AG04450 (cell line): ENCODE measurements at regions not wholly inside any gene's neighbourhood (a gene's known extent, or its start where the extent isn't known, plus 50 kb on each side); places are given as distances from the start of the nearest gene placed in this dataset.

ENCODE experiments used
- CTCF ChIA-PET: fragments of 300-600, 350-600 bp; formaldehyde crosslinking; extraction: SDS; loops from one replicate; lab custom pipeline; 2022; ENCODE audit warnings: antibody characterized with exemption, inconsistent platforms; lab: Charles Lee
- POLR2A ChIA-PET: fragments of 350-600 bp; formaldehyde crosslinking; extraction: SDS; loops from one replicate; lab custom pipeline; 2021; ENCODE audit warnings: antibody characterized with exemption, inconsistent platforms; lab: Yijun Ruan, JAX
- DNase-seq: peaks from one replicate; pipeline ENCODE4 v3.0.0-alpha.2; 2011; ENCODE audit warnings: low read depth, low spot score
- H3K27ac ChIP-seq: one replicate; pipeline ENCODE4 v1.5.1; 2012; ENCODE audit warnings: low read depth, low read length, control low read depth
- H3K27me3 ChIP-seq: one replicate; pipeline ENCODE4 v1.6.0; 2012; ENCODE audit warnings: low read length; ENCODE audit not compliant: control insufficient read depth, insufficient read depth
- H3K4me3 ChIP-seq: 2 replicates; pipeline ENCODE4 v1.5.1; 2011; ENCODE audit warnings: mild to moderate bottlenecking, low read depth, low read length, control low read depth
- H3K9me3 ChIP-seq: 2 replicates; pipeline ENCODE4 v1.5.1; 2012; ENCODE audit warnings: low read length; ENCODE audit not compliant: control insufficient read depth, insufficient read depth
- TF ChIP-seq, protein P1 (sequence below): IDR thresholded peaks from 2 replicates; pipeline ENCODE4 v1.5.1; 2011; ENCODE audit warnings: low read depth, low read length, control low read depth, inconsistent platforms

DNA sequence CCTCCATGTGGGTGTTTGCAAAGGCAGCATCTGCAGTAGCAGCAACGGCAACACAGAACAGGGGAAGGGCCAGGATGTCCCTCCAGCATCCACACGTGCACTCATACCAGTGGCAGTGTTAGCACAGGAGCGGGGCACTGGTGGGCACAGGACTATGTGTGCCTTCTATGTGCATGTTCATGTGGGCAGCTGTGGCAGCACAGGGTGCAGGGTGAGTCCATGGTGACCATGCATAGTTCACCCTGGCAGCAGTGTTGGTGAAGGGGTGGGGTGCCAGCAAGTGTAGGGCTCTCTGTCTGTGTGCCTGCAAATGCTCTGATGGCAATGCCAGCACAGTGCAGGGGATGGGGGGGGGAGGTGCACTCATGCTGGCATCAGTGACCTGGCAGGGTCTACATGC lies 222.1 kb upstream of the SOX14 start:
- ChIA-PET CTCF (interaction anchor here (0.6 kb wide), 1 partner anchor 57 kb away, joined by 4 read pairs; no protein-coding TSS in a partner anchor), POLR2A (no interaction called here)
- no peak overlapping the region for H3K27ac ChIP-seq
- DNase-seq: no peak
- H3K4me3 ChIP-seq: no peak overlapping the region
- TF ChIP-seq, protein P1, sequence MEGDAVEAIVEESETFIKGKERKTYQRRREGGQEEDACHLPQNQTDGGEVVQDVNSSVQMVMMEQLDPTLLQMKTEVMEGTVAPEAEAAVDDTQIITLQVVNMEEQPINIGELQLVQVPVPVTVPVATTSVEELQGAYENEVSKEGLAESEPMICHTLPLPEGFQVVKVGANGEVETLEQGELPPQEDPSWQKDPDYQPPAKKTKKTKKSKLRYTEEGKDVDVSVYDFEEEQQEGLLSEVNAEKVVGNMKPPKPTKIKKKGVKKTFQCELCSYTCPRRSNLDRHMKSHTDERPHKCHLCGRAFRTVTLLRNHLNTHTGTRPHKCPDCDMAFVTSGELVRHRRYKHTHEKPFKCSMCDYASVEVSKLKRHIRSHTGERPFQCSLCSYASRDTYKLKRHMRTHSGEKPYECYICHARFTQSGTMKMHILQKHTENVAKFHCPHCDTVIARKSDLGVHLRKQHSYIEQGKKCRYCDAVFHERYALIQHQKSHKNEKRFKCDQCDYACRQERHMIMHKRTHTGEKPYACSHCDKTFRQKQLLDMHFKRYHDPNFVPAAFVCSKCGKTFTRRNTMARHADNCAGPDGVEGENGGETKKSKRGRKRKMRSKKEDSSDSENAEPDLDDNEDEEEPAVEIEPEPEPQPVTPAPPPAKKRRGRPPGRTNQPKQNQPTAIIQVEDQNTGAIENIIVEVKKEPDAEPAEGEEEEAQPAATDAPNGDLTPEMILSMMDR: no peak
- H3K9me3 ChIP-seq: peaks cover 24% of the 10 kb centered on the region
- H3K27me3 ChIP-seq: no peaks in the 10 kb centered on the region

DNA sequence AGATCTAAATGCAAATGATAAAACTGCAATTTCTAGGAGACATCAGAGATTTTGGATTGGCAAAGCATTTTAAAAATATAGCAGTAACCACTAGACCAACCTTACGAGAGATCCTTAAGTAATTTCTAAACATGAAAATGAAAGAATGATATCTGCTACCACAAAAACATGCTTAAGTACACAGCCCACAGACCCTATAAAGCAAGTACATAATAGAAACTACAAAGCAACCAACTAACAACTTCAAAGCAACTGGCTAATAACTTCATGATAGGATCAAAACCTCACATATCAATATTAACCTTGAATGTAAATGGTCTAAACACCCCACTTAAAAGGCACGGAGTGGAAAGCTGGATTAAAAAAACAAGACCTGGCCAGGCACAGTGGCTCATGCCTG lies 209.9 kb upstream of the SOX14 start:
- H3K4me3 ChIP-seq: no peak overlapping the region
- ChIA-PET POLR2A (no interaction called here), CTCF (no interaction called here)
- no peaks in the 10 kb centered on the region for H3K27me3 ChIP-seq
- DNase-seq: no peak
- no peaks in the 10 kb centered on the region for H3K9me3 ChIP-seq
- TF ChIP-seq, protein P1: no peak
- no peak overlapping the region for H3K27ac ChIP-seq

DNA sequence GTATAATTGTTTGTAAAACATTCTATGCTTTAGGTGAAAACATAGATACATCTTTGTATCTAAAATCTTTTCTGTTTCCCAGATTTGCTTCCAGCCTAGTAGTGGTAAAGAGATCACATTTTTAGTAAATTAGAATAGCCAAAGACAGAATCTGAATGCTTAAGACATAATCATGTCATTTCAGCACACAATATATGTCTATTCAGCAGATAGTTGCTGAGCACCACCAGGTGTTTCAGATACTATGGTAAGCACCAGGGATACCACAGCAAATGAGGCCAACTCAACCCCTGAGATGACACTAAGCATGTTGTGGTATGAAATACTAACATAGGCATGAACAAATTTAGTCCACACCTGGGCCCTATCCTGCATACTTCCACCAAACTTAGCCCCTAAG lies 195.2 kb upstream of the SOX14 start:
- peaks cover 10% of the 10 kb centered on the region for H3K9me3 ChIP-seq
- H3K27ac ChIP-seq: no peak overlapping the region
- no peak for DNase-seq
- TF ChIP-seq, protein P1: no peak
- POLR2A ChIA-PET: no interaction called here
- CTCF ChIA-PET: no interaction called here
- no peaks in the 10 kb centered on the region for H3K27me3 ChIP-seq
- H3K4me3 ChIP-seq: no peak overlapping the region

DNA sequence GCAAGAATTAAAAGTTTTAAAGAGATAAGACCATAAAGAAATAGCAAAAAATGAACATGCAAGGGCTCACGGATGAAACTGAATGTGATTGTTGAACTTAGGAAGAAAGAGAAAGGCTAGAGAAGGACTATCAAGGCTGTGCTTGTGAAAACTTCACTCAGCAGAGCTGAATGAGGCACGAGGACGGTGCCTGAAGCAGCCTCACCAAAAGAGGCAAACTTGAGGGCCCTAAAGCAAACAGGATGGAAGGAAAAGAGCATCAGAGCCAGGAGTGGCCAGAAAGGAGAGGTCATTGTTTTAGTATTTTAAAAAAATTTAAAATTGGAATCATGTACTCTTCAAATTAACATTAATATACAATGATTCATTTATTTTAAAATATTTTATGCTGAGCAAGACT lies 191.2 kb upstream of the SOX14 start:
- no peak overlapping the region for H3K27ac ChIP-seq

DNA sequence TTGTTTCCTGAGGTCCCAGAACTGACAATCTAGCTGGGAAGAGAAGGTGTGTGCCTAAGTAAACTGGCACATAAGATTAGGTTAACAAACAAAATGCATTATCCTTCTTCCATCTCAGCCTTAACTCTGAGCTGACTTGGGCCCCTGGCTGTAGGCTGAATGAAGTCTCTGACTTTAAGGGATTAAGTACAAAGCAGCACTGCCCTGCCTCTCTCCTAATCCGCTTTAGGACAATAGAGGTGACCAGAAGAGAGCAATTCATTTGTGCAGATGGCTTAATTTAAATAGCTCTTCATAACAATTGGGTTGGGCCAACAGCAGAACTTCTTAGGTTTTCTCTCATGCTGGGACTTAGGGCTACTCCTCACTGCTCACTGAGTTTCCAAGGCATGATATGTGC lies 181.6 kb upstream of the SOX14 start:
- H3K4me3 ChIP-seq: no peak overlapping the region
- H3K9me3 ChIP-seq: peaks cover 4% of the 10 kb centered on the region; the same call in 1 of the 2 replicates
- H3K27me3 ChIP-seq: no peaks in the 10 kb centered on the region
- ChIA-PET CTCF (no interaction called here), POLR2A (no interaction called here)
- no peak overlapping the region for H3K27ac ChIP-seq
- DNase-seq: no peak
- TF ChIP-seq, protein P1: no peak

More for the DNA sequence above, 191.2 kb upstream of the SOX14 start:
- CTCF ChIA-PET: no interaction called here
- no peak for DNase-seq
- peaks cover 4% of the 10 kb centered on the region; the same call in 1 of the 2 replicates for H3K9me3 ChIP-seq
- H3K27me3 ChIP-seq: no peaks in the 10 kb centered on the region
- no peak overlapping the region for H3K4me3 ChIP-seq
- POLR2A ChIA-PET: no interaction called here
- TF ChIP-seq, protein P1: no peak
